HUDEP-2 (cell line): ENCODE measurements at regions not wholly inside any gene's neighbourhood (a gene's known extent, or its start where the extent isn't known, plus 50 kb on each side); places are given as distances from the start of the nearest gene placed in this dataset.
"Not testable (repeated sequence)": the region's sequence is repeated elsewhere in the genome, so short reads cannot be mapped to it uniquely, and the experiment has no call there.

ENCODE experiments used
- DNase-seq, 76 experiments: peaks; one replicate each; lab custom pipeline; 2025; ENCODE audit not compliant: unreplicated experiment in 76 of 76; lab: John Stamatoyannopoulos, UW

GRCh38 chr10:45056806-45057205 lies 56.1 kb downstream of the ZNF22 start:
- DNase-seq = not testable (repeated sequence)

- no peak for DNase-seq
These were observed 57.9 kb downstream of the ZNF22 start for GRCh38 chr10:45058580-45058979.

- DNase-seq = no peak
These were observed 58.4 kb downstream of the ZNF22 start for GRCh38 chr10:45058992-45059561.

GRCh38 chr10:45059632-45060031 lies 58.9 kb downstream of the ZNF22 start:
- no peak for DNase-seq

GRCh38 chr10:45061982-45062381 lies 61.3 kb downstream of the ZNF22 start:
- DNase-seq = no peak

GRCh38 chr10:45063591-45064231 lies 63.0 kb downstream of the ZNF22 start:
- no peak for DNase-seq

GRCh38 chr10:45064998-45065397 lies 64.3 kb downstream of the ZNF22 start:
- DNase-seq = no peak

- no peak for DNase-seq
These were observed 70.5 kb downstream of the ZNF22 start for GRCh38 chr10:45071043-45071813.

GRCh38 chr10:45075216-45075615 lies 74.5 kb downstream of the ZNF22 start:
- DNase-seq = no peak

- DNase-seq = no peak
These were observed 75.2 kb downstream of the ZNF22 start for GRCh38 chr10:45075826-45076380.

GRCh38 chr10:45076891-45077290 lies 76.2 kb downstream of the ZNF22 start:
- DNase-seq = no peak

GRCh38 chr10:45080331-45080730 lies 79.6 kb downstream of the ZNF22 start:
- DNase-seq = no peak

- DNase-seq = no peak
These were observed 81.5 kb downstream of the ZNF22 start for GRCh38 chr10:45082176-45082575.

- DNase-seq = no peak
These were observed 91.2 kb downstream of the ZNF22 start for GRCh38 chr10:45091968-45092367.

- no peak for DNase-seq
These were observed 93.2 kb downstream of the ZNF22 start for GRCh38 chr10:45093945-45094344.

- DNase-seq = no peak
These were observed 94.6 kb downstream of the ZNF22 start for GRCh38 chr10:45095286-45095685.

GRCh38 chr10:45096001-45096400 lies 95.3 kb downstream of the ZNF22 start:
- DNase-seq = no peak

GRCh38 chr10:45100429-45100828 lies 99.7 kb downstream of the ZNF22 start:
- no peak for DNase-seq

- no peak for DNase-seq
These were observed 104.0 kb downstream of the ZNF22 start for GRCh38 chr10:45104674-45105073.

GRCh38 chr10:45105309-45105708 lies 104.6 kb downstream of the ZNF22 start:
- not testable (repeated sequence) for DNase-seq

- no peak for DNase-seq
These were observed 105.6 kb downstream of the ZNF22 start for GRCh38 chr10:45106236-45106856.
